C4-2B (cell line): ENCODE measurements at regions not wholly inside any gene's neighbourhood (a gene's known extent, or its start where the extent isn't known, plus 50 kb on each side); places are given as distances from the start of the nearest gene placed in this dataset.

Experiments used
- H3K27ac ChIP-seq: fragments of 450-650 bp; 2 replicates; pipeline ENCODE4 v1.5.1; 2017
- CTCF ChIP-seq: fragments of 450-650 bp; conservative IDR thresholded peaks from 2 replicates; pipeline ENCODE4 v1.5.1; 2017; ENCODE audit warnings: mild to moderate bottlenecking
- ZFX ChIP-seq: fragments of 450-650 bp; IDR thresholded peaks from 2 replicates; pipeline ENCODE4 v1.6.1; 2017

GRCh38 chrX:8105531-8105930 is 65.5 kb downstream of the VCX2 start:
- no peak for TF ChIP-seq CTCF
- TF ChIP-seq ZFX: no peak

GRCh38 chrX:8103655-8104054 is 67.4 kb downstream of the VCX2 start:
- no peak for TF ChIP-seq CTCF
- TF ChIP-seq ZFX: no peak
- no peak overlapping the region for H3K27ac ChIP-seq

More at GRCh38 chrX:8105531-8105930, 65.5 kb downstream of the VCX2 start:
- H3K27ac ChIP-seq: no peak overlapping the region

GRCh38 chrX:8091510-8091909 is 79.6 kb downstream of the VCX2 start:
- H3K27ac ChIP-seq: no peak overlapping the region
- no peak for TF ChIP-seq CTCF
- TF ChIP-seq ZFX: no peak

GRCh38 chrX:8090906-8091305 is 80.2 kb downstream of the VCX2 start:
- TF ChIP-seq ZFX (no peak), CTCF (no peak)
- no peak overlapping the region for H3K27ac ChIP-seq

GRCh38 chrX:8090482-8090881 is 80.6 kb downstream of the VCX2 start:
- no peak overlapping the region for H3K27ac ChIP-seq
- no peak for TF ChIP-seq CTCF
- no peak for TF ChIP-seq ZFX

- TF ChIP-seq CTCF (no peak), ZFX (no peak)
- no peak overlapping the region for H3K27ac ChIP-seq
Measured at GRCh38 chrX:8089141-8089540, 81.9 kb downstream of the VCX2 start.

GRCh38 chrX:8084006-8084405 is 87.1 kb downstream of the VCX2 start:
- H3K27ac ChIP-seq: no peak overlapping the region
- no peak for TF ChIP-seq CTCF
- no peak for TF ChIP-seq ZFX
